H1 (cell line): ENCODE measurements at regions not wholly inside any gene's neighbourhood (a gene's known extent, or its start where the extent isn't known, plus 50 kb on each side); places are given as distances from the start of the nearest gene placed in this dataset.

Experiments used
- CTCF ChIA-PET: fragments of 300-600 bp; sonication (Branson Sonifier 250); formaldehyde crosslinking; loops from one replicate; lab custom pipeline; 2021; ENCODE audit not compliant: partially characterized antibody; lab: Charles Lee
- POLR2A ChIA-PET: fragments of 300-600 bp; sonication (Branson Sonifier 250); formaldehyde crosslinking; loops from one replicate; lab custom pipeline; 2021; ENCODE audit warnings: inconsistent platforms; ENCODE audit not compliant: partially characterized antibody; lab: Charles Lee
- DNase-seq, 2 experiments: peaks; one replicate each; pipeline versions ENCODE4 v3.0.0 to v3.0.0-alpha.2; 2010 to 2022; ENCODE audit warnings: low spot score in 2 of 2, low read depth in 1 of 2, mixed read lengths in 1 of 2
- FAIRE-seq: peaks from 2 replicates; lab custom pipeline; 2011; peaks lifted over from hg19 to GRCh38; lab: Jason Lieb, UNC
- H2AFZ ChIP-seq: 2 replicates; pipeline ENCODE4 v1.8.1; 2012; ENCODE audit warnings: low read length, inconsistent platforms
- H2AK5ac ChIP-seq: 2 replicates; pipeline ENCODE4 v1.6.1; 2013; ENCODE audit warnings: low read depth, low read length
- H2BK120ac ChIP-seq: replicated peaks from 2 replicates; pipeline ENCODE3; 2013; ENCODE audit warnings: low read depth, low read length, inconsistent platforms
- H2BK12ac ChIP-seq: 2 replicates; pipeline ENCODE4 v1.6.1; 2013; ENCODE audit warnings: low read depth, low read length
- H2BK15ac ChIP-seq: 2 replicates; pipeline ENCODE4 v1.6.1; 2013; ENCODE audit warnings: low read length
- H2BK20ac ChIP-seq: 2 replicates; pipeline ENCODE4 v1.6.1; 2013; ENCODE audit warnings: low read length
- H2BK5ac ChIP-seq: 2 replicates; pipeline ENCODE4 v1.6.1; 2013; ENCODE audit warnings: low read depth, low read length
- H3K14ac ChIP-seq: 2 replicates; pipeline ENCODE4 v1.6.1; 2013; ENCODE audit warnings: inconsistent platforms; ENCODE audit not compliant: insufficient read length
- H3K18ac ChIP-seq: 2 replicates; pipeline ENCODE4 v1.6.1; 2013; ENCODE audit warnings: low read length; ENCODE audit errors: extremely low read depth
- H3K23ac ChIP-seq: 2 replicates; pipeline ENCODE4 v1.6.1; 2013; ENCODE audit warnings: inconsistent platforms; ENCODE audit not compliant: insufficient read length
- H3K23me2 ChIP-seq: 2 replicates; pipeline ENCODE4 v1.6.1; 2013; ENCODE audit warnings: low read depth, low read length
- H3K27ac ChIP-seq: 2 replicates; pipeline ENCODE4 v1.6.1; 2011; ENCODE audit warnings: low read depth, low read length, inconsistent platforms
- H3K27me3 ChIP-seq, 4 experiments: replicated peaks in 1 of 4; 1 replicate in 1 of 4; 2 replicates in 3 of 4; pipeline versions ENCODE4 v1.6.1 to v1.8.1; 2011 to 2013; ENCODE audit warnings: low read length in 3 of 4, mild to moderate bottlenecking in 3 of 4, inconsistent platforms in 2 of 4, mixed read lengths in 2 of 4, moderate library complexity in 1 of 4; ENCODE audit not compliant: control insufficient read depth in 3 of 4, insufficient read depth in 3 of 4; ENCODE audit errors: extremely low read depth in 1 of 4
- H3K36me3 ChIP-seq, 4 experiments: 2 replicates each; pipeline versions ENCODE4 v1.6.1 to v1.8.1; 2011 to 2013; ENCODE audit warnings: mild to moderate bottlenecking in 4 of 4, low read length in 3 of 4, moderate library complexity in 2 of 4, control low read depth in 1 of 4, inconsistent platforms in 1 of 4; ENCODE audit not compliant: insufficient read depth in 4 of 4, control insufficient read depth in 2 of 4
- H3K4ac ChIP-seq: replicated peaks from 2 replicates; pipeline ENCODE3; 2013; ENCODE audit warnings: low read length, low read depth, mixed read lengths, inconsistent platforms; ENCODE audit not compliant: insufficient read length
- H3K4me1 ChIP-seq, 4 experiments: replicated peaks in 1 of 4; 1 replicate in 1 of 4; 2 replicates in 3 of 4; pipeline versions ENCODE4 v1.6.1 to v1.8.1; 2011 to 2013; ENCODE audit warnings: low read length in 3 of 4, inconsistent platforms in 2 of 4, mixed read lengths in 1 of 4; ENCODE audit not compliant: insufficient read depth in 4 of 4, control insufficient read depth in 3 of 4
- H3K4me2 ChIP-seq, 2 experiments: 2 replicates each; pipeline versions ENCODE4 v1.6.1 to v1.8.1; 2011 to 2013; ENCODE audit warnings: low read depth in 2 of 2, low read length in 2 of 2, control low read depth in 1 of 2, inconsistent platforms in 1 of 2, mild to moderate bottlenecking in 1 of 2; ENCODE audit not compliant: insufficient read depth in 1 of 2
- H3K4me3 ChIP-seq, 4 experiments: fragments of 200-600, 300-600 bp in 1 of 4; sonication (generic), shearing (Covaris generic), sonication (Bioruptor Twin) in 1 of 4; 2 replicates each; pipeline versions ENCODE4 v1.5.1 to v1.8.1; 2011 to 2016; ENCODE audit warnings: low read length in 4 of 4, low read depth in 3 of 4, control low read depth in 2 of 4, inconsistent platforms in 2 of 4, mild to moderate bottlenecking in 2 of 4, mixed read lengths in 1 of 4, moderate library complexity in 1 of 4; ENCODE audit not compliant: insufficient read depth in 2 of 4; ENCODE audit errors: extremely low read depth in 1 of 4
- H3K56ac ChIP-seq: replicated peaks from 2 replicates; pipeline ENCODE3; 2013; ENCODE audit warnings: low read depth, mild to moderate bottlenecking, mixed read lengths, low read length, inconsistent platforms; ENCODE audit not compliant: insufficient read length
- H3K79me1 ChIP-seq: 2 replicates; pipeline ENCODE4 v1.6.1; 2013; ENCODE audit warnings: low read depth, low read length, control low read depth
- H3K79me2 ChIP-seq, 2 experiments: 2 replicates each; pipeline versions ENCODE4 v1.6.1 to v1.8.1; 2012 to 2013; ENCODE audit warnings: low read length in 2 of 2, mild to moderate bottlenecking in 2 of 2, inconsistent platforms in 1 of 2; ENCODE audit not compliant: insufficient read depth in 2 of 2, control insufficient read depth in 1 of 2
- H3K9ac ChIP-seq, 4 experiments: replicated peaks in 1 of 4; 1 replicate in 1 of 4; 2 replicates in 3 of 4; pipeline versions ENCODE4 v1.6.1 to v1.8.1; 2011 to 2013; ENCODE audit warnings: low read depth in 3 of 4, low read length in 3 of 4, control low read depth in 2 of 4, mild to moderate bottlenecking in 2 of 4, moderate library complexity in 2 of 4, inconsistent platforms in 1 of 4; ENCODE audit errors: extremely low read depth in 1 of 4
- H3K9me3 ChIP-seq, 2 experiments: 2 replicates each; pipeline versions ENCODE4 v1.6.1 to v1.8.1; 2012 to 2013; ENCODE audit warnings: mild to moderate bottlenecking in 2 of 2, moderate library complexity in 2 of 2, control low read depth in 1 of 2, inconsistent platforms in 1 of 2, low read depth in 1 of 2, low read length in 1 of 2, mixed read lengths in 1 of 2; ENCODE audit not compliant: insufficient read depth in 2 of 2
- H4K20me1 ChIP-seq, 2 experiments: replicated peaks in 1 of 2; 2 replicates each; pipeline versions ENCODE3 to v1.8.1; 2011 to 2013; ENCODE audit warnings: inconsistent platforms in 2 of 2, low read length in 2 of 2, mild to moderate bottlenecking in 1 of 2; ENCODE audit not compliant: insufficient read depth in 2 of 2, control insufficient read depth in 1 of 2
- H4K5ac ChIP-seq: 2 replicates; pipeline ENCODE4 v1.6.1; 2013; ENCODE audit warnings: low read length, low read depth, mixed read lengths, inconsistent platforms; ENCODE audit not compliant: insufficient read length
- H4K8ac ChIP-seq: 2 replicates; pipeline ENCODE4 v1.8.0; 2013; ENCODE audit warnings: mild to moderate bottlenecking, moderate library complexity, low read length, inconsistent platforms; ENCODE audit not compliant: insufficient read depth; ENCODE audit errors: extremely low read depth
- H4K91ac ChIP-seq: replicated peaks from 2 replicates; pipeline ENCODE3; 2013; ENCODE audit warnings: low read length, mixed read lengths, inconsistent platforms; ENCODE audit not compliant: insufficient read length
- ATF2 ChIP-seq: IDR thresholded peaks from 2 replicates; pipeline ENCODE4 v1.6.1; 2012; ENCODE audit warnings: low read length, inconsistent platforms
- BACH1 ChIP-seq: IDR thresholded peaks from 2 replicates; pipeline ENCODE4 v1.6.1; 2012; ENCODE audit warnings: low read length, improper control_type of control experiment
- CTBP2 ChIP-seq: IDR thresholded peaks from 2 replicates; pipeline ENCODE4 v1.7.0; 2011; ENCODE audit warnings: borderline replicate concordance, mild to moderate bottlenecking, moderate library complexity, mixed read lengths, low read length; ENCODE audit not compliant: insufficient read depth, insufficient read length
- EGR1 ChIP-seq: IDR thresholded peaks from 2 replicates; pipeline ENCODE4 v1.6.1; 2011; ENCODE audit warnings: low read depth, low read length, borderline replicate concordance
- GABPA ChIP-seq: IDR thresholded peaks from 2 replicates; pipeline ENCODE4 v1.6.1; 2011; ENCODE audit warnings: mild to moderate bottlenecking, low read length, moderate library complexity, borderline replicate concordance; ENCODE audit not compliant: insufficient read depth
- MAFK ChIP-seq: IDR thresholded peaks from 2 replicates; pipeline ENCODE4 v1.6.1; 2012; ENCODE audit warnings: low read depth, mild to moderate bottlenecking, improper control_type of control experiment, low read length
- NRF1 ChIP-seq: IDR thresholded peaks from 2 replicates; pipeline ENCODE4 v1.6.1; 2011; ENCODE audit warnings: mild to moderate bottlenecking, low read depth, low read length, improper control_type of control experiment
- POLR2A ChIP-seq, 2 experiments: IDR thresholded peaks; 1 replicate in 1 of 2; 2 replicates in 1 of 2; pipeline ENCODE4 v1.6.1; 2011; ENCODE audit warnings: low read depth in 2 of 2, low read length in 2 of 2, mild to moderate bottlenecking in 2 of 2; ENCODE audit errors: control extremely low read depth in 1 of 2
- TAF7 ChIP-seq: optimal IDR thresholded peaks from 2 replicates; pipeline ENCODE3; 2011; ENCODE audit warnings: low read depth, mild to moderate bottlenecking, inconsistent platforms, low read length, moderate library complexity, borderline replicate concordance
- TEAD4 ChIP-seq: IDR thresholded peaks from 2 replicates; pipeline ENCODE4 v1.6.1; 2012; ENCODE audit warnings: low read depth, low read length, inconsistent platforms, mixed read lengths
- USF2 ChIP-seq: IDR thresholded peaks from 2 replicates; pipeline ENCODE4 v1.6.1; 2011; ENCODE audit warnings: low read length, improper control_type of control experiment
- WGBS, 2 experiments: shearing (Covaris generic) in 1 of 2; methylation state at CpG; one replicate each; pipeline versions ENCODE4 v1.1.6 to v1.1.7; 2013 to 2015; ENCODE audit warnings: low lambda C conversion rate in 2 of 2, mixed read lengths in 2 of 2, inconsistent platforms in 1 of 2, low coverage in 1 of 2, missing lambda C conversion rate in 1 of 2; ENCODE audit not compliant: insufficient replicate concordance in 2 of 2, insufficient coverage in 1 of 2, insufficient read length in 1 of 2; ENCODE audit errors: extremely low coverage in 1 of 2, missing lambda C conversion rate in 1 of 2; 5-methylcytosine and 5-hydroxymethylcytosine counted together

DNA sequence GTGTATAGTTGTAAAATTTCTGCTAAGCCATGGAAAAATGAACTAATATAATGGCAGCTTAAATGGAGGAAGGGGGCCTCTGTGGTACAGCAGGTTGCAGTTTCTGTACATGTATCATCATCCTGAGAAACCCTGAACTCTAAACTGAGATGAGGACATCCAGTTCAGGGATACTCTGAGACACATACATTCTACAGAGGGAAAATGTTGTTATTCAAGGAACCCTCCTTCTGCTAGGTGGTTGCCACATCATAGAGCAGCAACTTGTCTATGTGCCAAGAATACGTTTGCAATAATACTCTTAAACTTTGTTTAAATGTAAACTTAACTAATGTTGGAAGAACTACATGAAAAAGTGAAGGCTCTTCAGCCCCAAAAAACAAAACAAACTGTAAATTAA, 1310.8 kb upstream of the WWC1 start:
- Histone ChIP-seq H4K5ac (no peak overlapping the region), H2BK12ac (no peak overlapping the region), H2BK120ac (no peak overlapping the region), H3K36me3 (no peaks in the 10 kb centered on the region), H2AK5ac (no peak overlapping the region), H3K9me3 (no peaks in the 10 kb centered on the region), H3K4ac (no peak overlapping the region), H3K79me2 (no peaks in the 10 kb centered on the region), H4K91ac (no peak overlapping the region), H3K4me3 (no peak overlapping the region), H3K23ac (no peak overlapping the region), H3K27ac (no peak overlapping the region), H3K9ac (no peak overlapping the region), H3K4me2 (no peak overlapping the region; a peak in 1 of 4 replicates), H3K4me1 (peaks cover 0 to 11% (median 5%) of the 10 kb centered on the region in 4 experiments; a peak in 3 of 7 replicates), H2BK5ac (no peak overlapping the region), H3K14ac (no peak overlapping the region), H3K27me3 (peaks cover 0 to 8% (median 1%) of the 10 kb centered on the region in 4 experiments; a peak in 3 of 7 replicates), H3K79me1 (no peaks in the 10 kb centered on the region), H3K56ac (no peak overlapping the region), H4K20me1 (no peaks in the 10 kb centered on the region), H3K23me2 (peaks cover 11% of the 10 kb centered on the region), H2BK20ac (no peak overlapping the region), H2BK15ac (no peak overlapping the region), H3K18ac (no peak overlapping the region), H2AFZ (no peak overlapping the region), H4K8ac (no peak overlapping the region)
- 69% methylated on average over 1 of the region's 1 CpG; no CpG with 5 or more reads in 1 of the 2 experiments for WGBS, 2 experiments
- CTCF ChIA-PET, result interaction anchor here (2.3 to 2.8 kb wide), 2 partner anchors 12 to 29 kb away, joined by 4 to 7 read pairs; no protein-coding TSS in a partner anchor
- TF ChIP-seq ATF2, result no peak
- TF ChIP-seq POLR2A (IDR thresholded peaks at IDR 0.05; ENCODE audit: control extremely low read depth in 1 of 2, low read depth in 2 of 2, low read length in 2 of 2), result no peak
- TF ChIP-seq BACH1, result no peak
- no peak for TF ChIP-seq GABPA
- no peak for TF ChIP-seq CTBP2
- TF ChIP-seq EGR1, result no peak
- no peak for TF ChIP-seq USF2
- no peak for TF ChIP-seq TEAD4
- no peak for TF ChIP-seq TAF7
- TF ChIP-seq NRF1, result no peak
- no peak for TF ChIP-seq MAFK
- POLR2A ChIA-PET, result interaction anchor here (1.4 kb wide), 1 partner anchor 13 kb away, joined by 4 read pairs; no protein-coding TSS in a partner anchor
- no peak for DNase-seq
- FAIRE-seq, result no peak
